Esophagus muscularis mucosa (tissue), 4 donors: ENCODE measurements at regions not wholly inside any gene's neighbourhood (a gene's known extent, or its start where the extent isn't known, plus 50 kb on each side); places are given as distances from the start of the nearest gene placed in this dataset.

Experiments
- DNase-seq: peaks from one replicate; pipeline ENCODE4 v3.0.0-alpha.2; 2017; ENCODE audit errors: extremely low spot score
- H3K27ac ChIP-seq, 4 donors: fragments of 200-600 bp; sonication (generic); replicated peaks in 1 of 4; 1 replicate in 3 of 4; 2 replicates in 1 of 4; pipeline ENCODE4 v1.5.1; 2016 to 2019; ENCODE audit warnings: mild to moderate bottlenecking in 1 of 4
- H3K27me3 ChIP-seq, 4 donors: fragments of 200-600 bp; sonication (generic); one replicate each; pipeline versions ENCODE4 v1.5.1 to v1.6.0; 2016 to 2019
- H3K36me3 ChIP-seq, 4 donors: fragments of 200-600 bp; sonication (generic); one replicate each; pipeline ENCODE4 v1.5.1; 2016 to 2019
- H3K4me1 ChIP-seq, 4 donors: fragments of 200-600 bp; sonication (generic); one replicate each; pipeline ENCODE4 v1.5.1; 2016 to 2019
- H3K4me3 ChIP-seq, 4 donors: fragments of 200-600 bp; sonication (generic); 1 replicate in 2 of 4; 2 replicates in 2 of 4; pipeline ENCODE4 v1.5.1; 2016 to 2019; ENCODE audit warnings: mild to moderate bottlenecking in 4 of 4, moderate library complexity in 1 of 4
- H3K9me3 ChIP-seq, 4 donors: fragments of 200-600 bp; sonication (generic); 1 replicate in 3 of 4; 2 replicates in 1 of 4; pipeline ENCODE4 v1.5.1; 2016 to 2019
- EP300 ChIP-seq: sonication (generic); formaldehyde crosslinking; IDR thresholded peaks from one replicate; pipeline ENCODE4 v1.6.1; 2017; ENCODE audit warnings: antibody characterized with exemption
- POLR2A ChIP-seq: fragments of 450-650 bp; IDR thresholded peaks from one replicate; pipeline ENCODE4 v1.6.1; 2017; ENCODE audit warnings: antibody characterized with exemption, moderate library complexity, mild to moderate bottlenecking, low read depth
- POLR2AphosphoS5 ChIP-seq, 2 donors: sonication (generic); formaldehyde crosslinking; IDR thresholded peaks; one replicate each; pipeline ENCODE4 v1.6.1; 2017; ENCODE audit warnings: antibody characterized with exemption in 2 of 2
- WGBS: methylation state at CpG from one replicate; pipeline ENCODE4 v1.1.5; 2018; 5-methylcytosine and 5-hydroxymethylcytosine counted together
- intact Hi-C: fragments of 100-400 bp; cut with DNase I; formaldehyde crosslinking; loops from one replicate; pipeline ENCODE4 v1.15.1; 2023
- TF ChIP-seq, protein P1 (sequence below), 3 experiments: fragments of 200-600 bp in 2 of 3; fragments of 450-650 bp in 1 of 3; sonication (generic) in 2 of 3; IDR thresholded peaks; one replicate each; pipeline ENCODE4 v1.5.1; 2017 to 2019; ENCODE audit warnings: antibody characterized with exemption in 3 of 3, mild to moderate bottlenecking in 2 of 3, moderate library complexity in 1 of 3

DNA sequence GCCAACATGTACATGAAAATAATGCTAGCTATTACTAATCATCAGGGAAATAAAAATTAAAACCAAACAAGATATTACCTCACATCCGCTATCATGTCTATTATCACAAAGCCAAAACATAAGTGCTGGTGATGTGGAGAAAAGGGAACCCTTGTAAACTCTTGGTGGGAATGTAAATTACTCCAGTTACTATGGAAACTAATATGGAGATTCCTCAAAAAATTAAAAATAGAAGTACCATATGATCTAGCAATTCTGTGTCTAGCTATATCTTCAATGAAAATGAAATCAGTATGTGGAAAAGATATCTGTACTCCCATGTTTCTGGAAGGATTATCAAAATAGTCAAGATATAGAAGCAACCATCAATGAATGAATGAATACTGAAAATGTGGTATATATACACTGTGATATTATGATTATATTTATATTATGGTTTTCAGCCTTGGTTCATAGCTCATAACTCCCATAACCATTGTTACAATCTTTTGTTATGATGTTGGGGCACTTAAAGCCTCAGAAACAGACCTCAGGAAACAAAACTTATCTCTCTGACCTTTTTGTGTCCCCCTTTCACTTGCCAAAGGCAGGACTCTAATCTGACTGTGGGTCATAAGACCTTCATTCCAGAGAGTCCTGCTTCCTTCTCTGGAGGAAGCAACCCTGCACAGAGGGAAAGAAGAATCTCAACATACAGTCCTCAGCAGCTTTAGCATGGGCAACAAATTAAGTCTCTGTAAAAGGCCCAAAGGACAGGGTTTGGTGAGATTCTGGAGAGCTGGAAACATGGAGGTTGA lies 933.2 kb downstream of the ADGRL3 start:
- WGBS: 100% methylated on average over 1 of the region's 1 CpG
- intact Hi-C loops: no loop called here

DNA sequence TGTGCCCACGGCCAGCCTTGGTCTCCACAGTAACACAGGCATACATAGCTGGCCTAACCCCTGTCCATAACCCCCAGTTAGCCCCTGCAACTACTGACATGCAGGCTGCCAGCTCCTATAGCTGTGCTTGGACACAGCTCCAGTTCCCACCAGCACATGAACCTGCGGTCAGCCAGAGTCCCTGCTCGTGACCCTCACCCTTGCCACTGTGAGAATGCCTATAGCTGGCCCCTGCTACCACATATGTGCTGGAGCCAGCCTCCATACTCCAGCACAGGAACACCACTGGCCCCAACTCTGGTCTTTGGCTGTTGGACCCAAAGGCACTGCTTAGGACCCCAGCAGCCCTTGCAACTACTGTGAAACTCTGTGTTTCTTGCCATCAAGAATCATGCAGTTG lies 930.9 kb downstream of the ADGRL3 start:
- Histone ChIP-seq H3K9me3 (no peaks in the 10 kb centered on the region), H3K4me3 (no peak overlapping the region), H3K27ac (no peak overlapping the region), H3K27me3 (no peaks in the 10 kb centered on the region), H3K4me1 (no peaks in the 10 kb centered on the region), H3K36me3 (no peaks in the 10 kb centered on the region)
- TF ChIP-seq EP300 (no peak), POLR2AphosphoS5 (IDR thresholded peaks at IDR 0.05) (no peak), POLR2A (no peak)
- TF ChIP-seq, protein P1, sequence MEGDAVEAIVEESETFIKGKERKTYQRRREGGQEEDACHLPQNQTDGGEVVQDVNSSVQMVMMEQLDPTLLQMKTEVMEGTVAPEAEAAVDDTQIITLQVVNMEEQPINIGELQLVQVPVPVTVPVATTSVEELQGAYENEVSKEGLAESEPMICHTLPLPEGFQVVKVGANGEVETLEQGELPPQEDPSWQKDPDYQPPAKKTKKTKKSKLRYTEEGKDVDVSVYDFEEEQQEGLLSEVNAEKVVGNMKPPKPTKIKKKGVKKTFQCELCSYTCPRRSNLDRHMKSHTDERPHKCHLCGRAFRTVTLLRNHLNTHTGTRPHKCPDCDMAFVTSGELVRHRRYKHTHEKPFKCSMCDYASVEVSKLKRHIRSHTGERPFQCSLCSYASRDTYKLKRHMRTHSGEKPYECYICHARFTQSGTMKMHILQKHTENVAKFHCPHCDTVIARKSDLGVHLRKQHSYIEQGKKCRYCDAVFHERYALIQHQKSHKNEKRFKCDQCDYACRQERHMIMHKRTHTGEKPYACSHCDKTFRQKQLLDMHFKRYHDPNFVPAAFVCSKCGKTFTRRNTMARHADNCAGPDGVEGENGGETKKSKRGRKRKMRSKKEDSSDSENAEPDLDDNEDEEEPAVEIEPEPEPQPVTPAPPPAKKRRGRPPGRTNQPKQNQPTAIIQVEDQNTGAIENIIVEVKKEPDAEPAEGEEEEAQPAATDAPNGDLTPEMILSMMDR (IDR thresholded peaks at IDR 0.05): no peak
- intact Hi-C loops: no loop called here
- no peak for DNase-seq
- 85% methylated on average over 3 of the region's 3 CpGs for WGBS

More for the DNA sequence above, 933.2 kb downstream of the ADGRL3 start:
- Histone ChIP-seq H3K27me3 (no peaks in the 10 kb centered on the region), H3K4me3 (no peak overlapping the region), H3K4me1 (no peaks in the 10 kb centered on the region), H3K27ac (no peak overlapping the region), H3K9me3 (no peaks in the 10 kb centered on the region), H3K36me3 (no peaks in the 10 kb centered on the region)
- no peak for DNase-seq
- TF ChIP-seq EP300: no peak
- TF ChIP-seq, protein P1 (IDR thresholded peaks at IDR 0.05): no peak

DNA sequence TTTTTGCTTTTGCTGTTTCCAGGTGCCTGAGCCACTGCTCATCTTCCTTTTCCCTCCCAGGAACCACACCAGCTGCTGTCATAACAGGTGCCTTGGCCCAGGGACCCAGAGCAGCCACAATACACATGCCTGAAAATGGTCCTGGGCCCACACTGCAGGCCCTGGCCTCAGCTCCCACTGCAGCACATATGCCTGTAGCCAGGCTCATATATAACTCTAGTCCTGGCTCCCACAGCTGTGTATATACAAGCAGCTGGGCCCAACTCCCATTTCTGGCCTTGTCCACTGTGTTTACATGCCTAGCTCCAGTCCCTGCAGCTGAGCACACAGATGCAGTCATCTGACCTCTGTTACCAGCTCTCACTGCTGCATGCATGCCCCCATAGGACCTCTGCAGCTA lies 930.5 kb downstream of the ADGRL3 start:
- TF ChIP-seq POLR2AphosphoS5 (IDR thresholded peaks at IDR 0.05): no peak
- TF ChIP-seq, protein P1 (IDR thresholded peaks at IDR 0.05): no peak
- no peak for TF ChIP-seq POLR2A
- TF ChIP-seq EP300: no peak
- Histone ChIP-seq H3K36me3 (no peaks in the 10 kb centered on the region), H3K4me1 (no peaks in the 10 kb centered on the region), H3K9me3 (no peaks in the 10 kb centered on the region), H3K27ac (no peak overlapping the region), H3K4me3 (no peak overlapping the region), H3K27me3 (no peaks in the 10 kb centered on the region)
- DNase-seq: no peak
- intact Hi-C loops: no loop called here

DNA sequence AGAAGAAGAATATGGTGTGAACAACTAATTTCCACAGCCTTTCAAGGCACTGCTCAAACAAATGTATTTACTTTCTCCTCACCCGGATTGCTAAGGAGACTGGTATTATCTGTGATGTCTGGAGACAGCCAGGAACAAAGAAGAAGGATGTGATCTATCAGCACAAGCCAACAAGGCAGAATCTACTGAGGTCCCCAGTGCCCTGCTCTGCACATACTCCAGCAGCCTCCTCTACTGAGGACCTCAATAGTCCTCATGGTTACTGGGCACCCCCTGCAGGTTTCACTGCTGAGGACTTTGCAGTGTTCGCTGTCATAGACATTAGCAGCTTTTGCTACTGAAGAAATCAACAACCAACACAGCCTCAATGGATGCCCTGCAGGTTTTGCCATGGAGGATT lies 930.1 kb downstream of the ADGRL3 start:
- Histone ChIP-seq H3K27me3 (no peaks in the 10 kb centered on the region), H3K36me3 (no peaks in the 10 kb centered on the region), H3K4me3 (no peak overlapping the region), H3K27ac (no peak overlapping the region), H3K4me1 (no peaks in the 10 kb centered on the region), H3K9me3 (no peaks in the 10 kb centered on the region)
- TF ChIP-seq, protein P1 (IDR thresholded peaks at IDR 0.05): no peak
- TF ChIP-seq EP300 (no peak), POLR2A (no peak), POLR2AphosphoS5 (IDR thresholded peaks at IDR 0.05) (no peak)
- no peak for DNase-seq
- intact Hi-C loops: no loop called here
- WGBS: 60% methylated on average over 1 of the region's 2 CpGs
